Right atrium auricular region (tissue), 2 donors: ENCODE measurements at regions not wholly inside any gene's neighbourhood (a gene's known extent, or its start where the extent isn't known, plus 50 kb on each side); places are given as distances from the start of the nearest gene placed in this dataset.

Experiments used
- DNase-seq: peaks from one replicate; pipeline ENCODE4 v3.0.0-alpha.2; 2019; ENCODE audit warnings: low spot score
- H3K27ac ChIP-seq, 2 donors: fragments of 200-600 bp; sonication (generic); 1 replicate in 1 of 2; 2 replicates in 1 of 2; pipeline ENCODE4 v1.5.1; 2016 to 2019
- H3K27me3 ChIP-seq, 2 donors: fragments of 200-600 bp; sonication (generic); one replicate each; pipeline versions ENCODE4 v1.5.1 to v1.6.0; 2017 to 2019
- H3K36me3 ChIP-seq: fragments of 200-600 bp; sonication (generic); one replicate; pipeline ENCODE4 v1.5.1; 2016
- H3K4me1 ChIP-seq, 2 donors: fragments of 200-600 bp; sonication (generic); one replicate each; pipeline versions ENCODE4 v1.5.1 to v1.6.0; 2017 to 2019
- H3K4me3 ChIP-seq, 2 donors: fragments of 200-600 bp; sonication (generic); 1 replicate in 1 of 2; 2 replicates in 1 of 2; pipeline ENCODE4 v1.5.1; 2017 to 2019; ENCODE audit warnings: mild to moderate bottlenecking in 1 of 2, moderate library complexity in 1 of 2
- H3K9me3 ChIP-seq, 2 donors: fragments of 200-600 bp; sonication (generic); one replicate each; pipeline ENCODE4 v1.5.1; 2019
- TF ChIP-seq, protein P1 (sequence below), 2 donors: fragments of 200-600 bp; sonication (generic); IDR thresholded peaks; one replicate each; pipeline ENCODE4 v1.5.1; 2019; ENCODE audit warnings: antibody characterized with exemption in 2 of 2

DNA sequence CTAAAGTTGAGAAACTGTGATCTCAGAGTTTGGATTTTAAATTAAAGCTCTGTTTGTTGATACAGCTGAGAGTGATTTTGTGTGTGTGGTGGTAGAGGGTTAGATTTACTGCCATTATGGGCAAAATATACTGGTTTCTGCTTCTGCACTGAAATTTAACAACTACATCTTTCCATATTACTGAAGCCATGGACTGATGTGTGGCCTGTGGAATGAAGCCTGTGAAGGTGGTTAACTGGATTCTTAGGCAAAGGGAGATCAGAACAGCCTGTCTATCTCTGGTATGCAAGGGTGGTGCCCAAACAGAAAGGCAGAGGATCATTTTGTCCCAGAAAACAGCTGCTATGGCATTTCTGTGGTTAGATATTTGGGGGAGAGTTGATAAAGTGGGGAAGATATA is 297.3 kb upstream of the THBS1 start:
- no peaks in the 10 kb centered on the region for H3K27me3 ChIP-seq
- no peak overlapping the region for H3K27ac ChIP-seq
- peaks cover 0 to 8% of the 10 kb centered on the region in 2 donors for H3K9me3 ChIP-seq
- H3K36me3 ChIP-seq, result no peaks in the 10 kb centered on the region
- H3K4me1 ChIP-seq, result no peaks in the 10 kb centered on the region
- TF ChIP-seq, protein P1, sequence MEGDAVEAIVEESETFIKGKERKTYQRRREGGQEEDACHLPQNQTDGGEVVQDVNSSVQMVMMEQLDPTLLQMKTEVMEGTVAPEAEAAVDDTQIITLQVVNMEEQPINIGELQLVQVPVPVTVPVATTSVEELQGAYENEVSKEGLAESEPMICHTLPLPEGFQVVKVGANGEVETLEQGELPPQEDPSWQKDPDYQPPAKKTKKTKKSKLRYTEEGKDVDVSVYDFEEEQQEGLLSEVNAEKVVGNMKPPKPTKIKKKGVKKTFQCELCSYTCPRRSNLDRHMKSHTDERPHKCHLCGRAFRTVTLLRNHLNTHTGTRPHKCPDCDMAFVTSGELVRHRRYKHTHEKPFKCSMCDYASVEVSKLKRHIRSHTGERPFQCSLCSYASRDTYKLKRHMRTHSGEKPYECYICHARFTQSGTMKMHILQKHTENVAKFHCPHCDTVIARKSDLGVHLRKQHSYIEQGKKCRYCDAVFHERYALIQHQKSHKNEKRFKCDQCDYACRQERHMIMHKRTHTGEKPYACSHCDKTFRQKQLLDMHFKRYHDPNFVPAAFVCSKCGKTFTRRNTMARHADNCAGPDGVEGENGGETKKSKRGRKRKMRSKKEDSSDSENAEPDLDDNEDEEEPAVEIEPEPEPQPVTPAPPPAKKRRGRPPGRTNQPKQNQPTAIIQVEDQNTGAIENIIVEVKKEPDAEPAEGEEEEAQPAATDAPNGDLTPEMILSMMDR (IDR thresholded peaks at IDR 0.05), result no peak
- H3K4me3 ChIP-seq, result no peak overlapping the region
- no peak for DNase-seq

DNA sequence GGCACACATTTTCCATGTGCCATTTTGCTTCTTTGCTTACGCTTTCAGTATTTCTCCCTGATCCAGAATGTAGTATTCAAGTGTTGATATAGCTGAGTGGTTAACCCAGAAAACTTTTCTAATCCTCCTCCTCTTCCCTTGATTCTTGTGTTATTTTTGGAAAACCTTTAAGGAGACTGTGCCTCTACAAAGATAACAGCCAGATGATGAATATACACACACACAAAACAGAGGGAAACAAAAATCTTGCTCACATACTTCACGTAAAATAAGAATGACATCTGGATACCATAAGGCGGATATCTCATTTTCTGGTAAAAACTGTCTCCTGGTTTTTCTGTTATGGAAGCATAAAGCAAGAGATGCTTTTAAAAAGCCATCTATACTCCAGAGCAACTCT is 295.8 kb upstream of the THBS1 start:
- DNase-seq, result no peak
- Histone ChIP-seq H3K9me3 (peaks cover 0 to 8% of the 10 kb centered on the region in 2 donors), H3K4me1 (no peaks in the 10 kb centered on the region), H3K4me3 (no peak overlapping the region), H3K27me3 (no peaks in the 10 kb centered on the region), H3K27ac (no peak overlapping the region), H3K36me3 (no peaks in the 10 kb centered on the region)
- TF ChIP-seq, protein P1 (IDR thresholded peaks at IDR 0.05), result no peak

DNA sequence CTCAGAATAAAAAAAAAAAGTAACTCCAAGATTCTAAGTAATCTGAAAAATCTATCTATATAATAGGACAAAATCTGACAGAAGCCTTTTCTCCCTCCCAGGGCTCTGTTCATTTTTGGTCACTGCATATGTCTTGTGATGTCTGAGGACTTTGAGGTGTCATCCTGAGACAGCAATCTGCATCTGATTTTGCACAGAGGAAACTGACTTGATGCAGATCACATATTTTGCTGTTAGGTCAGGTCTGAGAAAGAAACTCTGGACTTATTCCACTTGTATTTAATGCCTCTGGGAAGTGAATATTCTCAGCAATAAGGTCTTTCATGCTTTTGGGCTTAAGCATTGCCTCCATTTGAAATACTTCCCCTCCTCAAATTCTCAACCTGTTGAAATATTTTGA is 295.2 kb upstream of the THBS1 start:
- Histone ChIP-seq H3K27me3 (no peaks in the 10 kb centered on the region), H3K36me3 (no peaks in the 10 kb centered on the region), H3K27ac (no peak overlapping the region), H3K4me1 (no peaks in the 10 kb centered on the region), H3K4me3 (no peak overlapping the region), H3K9me3 (peaks cover 0 to 8% of the 10 kb centered on the region in 2 donors)
- TF ChIP-seq, protein P1 (IDR thresholded peaks at IDR 0.05), result no peak
- no peak for DNase-seq

DNA sequence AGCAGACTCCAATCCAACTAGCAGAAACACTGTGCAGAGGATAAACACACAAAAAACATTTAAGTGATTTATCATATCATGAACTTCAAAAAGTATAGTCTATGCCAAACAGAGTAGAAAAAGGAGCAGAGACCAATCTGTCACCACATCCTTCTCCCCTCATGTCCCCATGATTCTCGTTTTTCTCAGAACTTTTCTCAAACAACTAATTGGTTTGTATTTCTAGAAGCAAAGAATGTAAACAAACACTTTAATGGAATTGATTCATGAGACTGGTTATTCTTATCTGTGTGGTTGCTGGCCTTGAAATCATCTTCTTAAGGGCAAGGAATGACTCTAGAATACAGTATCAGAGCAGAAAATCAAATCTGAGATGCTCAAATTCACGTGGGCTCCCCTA is 294.2 kb upstream of the THBS1 start:
- H3K27ac ChIP-seq, result no peak overlapping the region
- H3K9me3 ChIP-seq, result peaks cover 0 to 7% of the 10 kb centered on the region in 2 donors
- no peak overlapping the region for H3K4me3 ChIP-seq
- no peaks in the 10 kb centered on the region for H3K4me1 ChIP-seq
- H3K36me3 ChIP-seq, result no peaks in the 10 kb centered on the region
- TF ChIP-seq, protein P1 (IDR thresholded peaks at IDR 0.05), result no peak
- no peaks in the 10 kb centered on the region for H3K27me3 ChIP-seq
- DNase-seq, result no peak

DNA sequence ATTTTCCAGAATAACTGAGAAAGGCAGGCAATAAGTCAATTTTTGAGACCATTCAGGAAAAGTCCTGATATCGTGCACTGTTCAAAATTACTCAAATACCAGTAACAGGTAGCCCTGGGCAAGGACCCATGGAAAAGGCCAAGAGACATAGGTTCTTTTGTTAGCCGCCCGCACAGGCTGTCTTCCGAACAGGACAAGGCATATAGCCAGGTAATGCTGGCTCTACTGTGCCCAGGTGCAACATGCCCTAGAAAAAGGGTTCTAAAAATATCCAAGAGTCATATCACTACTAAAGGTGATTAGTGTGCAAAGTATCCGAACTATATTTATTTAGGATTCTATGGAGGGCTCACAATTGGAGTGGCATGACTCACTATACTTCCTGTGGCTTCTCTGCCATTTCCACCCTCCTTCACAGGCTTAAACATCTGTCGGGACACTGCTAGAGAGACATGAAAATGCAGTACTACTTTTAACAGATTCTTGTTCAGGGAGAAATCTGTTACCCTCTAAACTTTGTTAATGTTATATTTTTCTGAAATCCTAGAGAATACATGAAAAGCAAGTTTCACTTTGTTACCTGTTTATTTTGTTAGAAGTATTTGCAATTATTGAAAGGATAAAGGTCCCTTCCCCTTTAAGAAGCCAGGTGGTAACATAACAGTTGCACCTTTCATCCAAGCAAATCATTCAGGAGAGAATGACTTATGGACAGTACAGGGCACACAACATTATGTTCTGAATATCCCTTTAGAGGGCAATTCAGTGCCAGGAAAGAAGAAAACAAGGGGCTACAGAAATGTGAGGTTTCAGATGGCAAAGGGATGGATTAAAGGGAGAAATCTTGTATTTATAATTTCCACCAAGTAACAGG is 293.3 kb upstream of the THBS1 start:
- Histone ChIP-seq H3K27me3 (no peaks in the 10 kb centered on the region), H3K9me3 (peaks cover 0 to 7% of the 10 kb centered on the region in 2 donors), H3K4me1 (no peaks in the 10 kb centered on the region), H3K36me3 (no peaks in the 10 kb centered on the region), H3K4me3 (no peak overlapping the region), H3K27ac (no peak overlapping the region)
- no peak for DNase-seq
- TF ChIP-seq, protein P1 (IDR thresholded peaks at IDR 0.05), result no peak
